Natural killer cell (primary cell): ENCODE measurements at regions not wholly inside any gene's neighbourhood (a gene's known extent, or its start where the extent isn't known, plus 50 kb on each side); places are given as distances from the start of the nearest gene placed in this dataset.

Experiments
- ATAC-seq, 3 donors: fragments of 150-1000 bp in 2 of 3; fragments of 200-7000 bp in 1 of 3; cut with Tn5 transposase; 1 replicate in 1 of 3; 2 replicates in 2 of 3; pipeline ENCODE4 v1.10.0; 2021; ENCODE audit warnings: mild to moderate bottlenecking in 2 of 3, moderate library complexity in 2 of 3
- DNase-seq, 2 donors: peaks; one replicate each; pipeline versions ENCODE4 v3.0.0 to v3.0.0-alpha.2; 2013 to 2021; ENCODE audit warnings: mixed read lengths in 1 of 2
- H3K27ac ChIP-seq: one replicate; pipeline ENCODE4 v1.5.1; 2013; ENCODE audit warnings: mild to moderate bottlenecking, low read length
- H3K27me3 ChIP-seq: one replicate; pipeline ENCODE4 v1.6.1; 2013; ENCODE audit warnings: low read length; ENCODE audit not compliant: control insufficient read depth, insufficient read depth
- H3K36me3 ChIP-seq: one replicate; pipeline ENCODE4 v1.6.1; 2013; ENCODE audit warnings: low read length; ENCODE audit not compliant: control insufficient read depth, insufficient read depth
- H3K4me1 ChIP-seq: one replicate; pipeline ENCODE4 v1.6.1; 2013; ENCODE audit warnings: low read length; ENCODE audit not compliant: control insufficient read depth, insufficient read depth
- H3K4me3 ChIP-seq: one replicate; pipeline ENCODE4 v1.5.1; 2013; ENCODE audit warnings: low read length
- H3K9me3 ChIP-seq: one replicate; pipeline ENCODE4 v1.6.1; 2013; ENCODE audit warnings: low read length; ENCODE audit not compliant: control insufficient read depth, insufficient read depth
- H3K27ac Mint-ChIP-seq, 2 donors: one replicate each; pipeline ENCODE4 v1.8.0; 2022; ENCODE audit warnings: mild to moderate bottlenecking in 2 of 2, mixed read lengths in 2 of 2, moderate library complexity in 1 of 2
- H3K27me3 Mint-ChIP-seq, 2 donors: one replicate each; pipeline ENCODE4 v1.8.0; 2022; ENCODE audit warnings: low read depth in 2 of 2, mixed read lengths in 2 of 2
- H3K36me3 Mint-ChIP-seq: one replicate; pipeline ENCODE4 v1.8.0; 2022; ENCODE audit warnings: mixed read lengths
- H3K4me1 Mint-ChIP-seq, 2 donors: one replicate each; pipeline ENCODE4 v1.8.0; 2022; ENCODE audit warnings: mixed read lengths in 2 of 2
- H3K4me3 Mint-ChIP-seq: one replicate; pipeline ENCODE4 v1.8.0; 2022; ENCODE audit warnings: mild to moderate bottlenecking, moderate library complexity, mixed read lengths
- H3K9me3 Mint-ChIP-seq, 2 donors: one replicate each; pipeline ENCODE4 v1.8.0; 2022; ENCODE audit warnings: mixed read lengths in 2 of 2
- WGBS: methylation state at CpG from one replicate; pipeline ENCODE4 v1.1.7; 2013; ENCODE audit warnings: missing lambda C conversion rate; ENCODE audit not compliant: insufficient coverage; 5-methylcytosine and 5-hydroxymethylcytosine counted together
- intact Hi-C: fragments of 100-400 bp; cut with micrococcal nuclease; formaldehyde crosslinking; loops from one replicate; pipeline ENCODE4 v1.14.2; 2022
- TF ChIP-seq, protein P1 (sequence below): fragments of 200-600 bp; IDR thresholded peaks from one replicate; pipeline ENCODE4 v1.8.0; 2022; ENCODE audit warnings: antibody characterized with exemption

- no peaks in the 10 kb centered on the region for H3K36me3 ChIP-seq
- no peaks in the 10 kb centered on the region for H3K27me3 ChIP-seq
- no peaks in the 10 kb centered on the region for H3K4me1 Mint-ChIP-seq
- no peak overlapping the region for H3K27ac Mint-ChIP-seq
- TF ChIP-seq, protein P1, sequence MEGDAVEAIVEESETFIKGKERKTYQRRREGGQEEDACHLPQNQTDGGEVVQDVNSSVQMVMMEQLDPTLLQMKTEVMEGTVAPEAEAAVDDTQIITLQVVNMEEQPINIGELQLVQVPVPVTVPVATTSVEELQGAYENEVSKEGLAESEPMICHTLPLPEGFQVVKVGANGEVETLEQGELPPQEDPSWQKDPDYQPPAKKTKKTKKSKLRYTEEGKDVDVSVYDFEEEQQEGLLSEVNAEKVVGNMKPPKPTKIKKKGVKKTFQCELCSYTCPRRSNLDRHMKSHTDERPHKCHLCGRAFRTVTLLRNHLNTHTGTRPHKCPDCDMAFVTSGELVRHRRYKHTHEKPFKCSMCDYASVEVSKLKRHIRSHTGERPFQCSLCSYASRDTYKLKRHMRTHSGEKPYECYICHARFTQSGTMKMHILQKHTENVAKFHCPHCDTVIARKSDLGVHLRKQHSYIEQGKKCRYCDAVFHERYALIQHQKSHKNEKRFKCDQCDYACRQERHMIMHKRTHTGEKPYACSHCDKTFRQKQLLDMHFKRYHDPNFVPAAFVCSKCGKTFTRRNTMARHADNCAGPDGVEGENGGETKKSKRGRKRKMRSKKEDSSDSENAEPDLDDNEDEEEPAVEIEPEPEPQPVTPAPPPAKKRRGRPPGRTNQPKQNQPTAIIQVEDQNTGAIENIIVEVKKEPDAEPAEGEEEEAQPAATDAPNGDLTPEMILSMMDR: no peak
- DNase-seq (no peak), ATAC-seq (no peak)
- intact Hi-C loops: no loop called here
- H3K9me3 ChIP-seq: peaks cover 2% of the 10 kb centered on the region
- H3K4me1 ChIP-seq: no peaks in the 10 kb centered on the region
- no peak overlapping the region for H3K4me3 Mint-ChIP-seq
- H3K9me3 Mint-ChIP-seq: peaks cover 17 to 22% of the 10 kb centered on the region in 2 donors
- H3K27me3 Mint-ChIP-seq: no peaks in the 10 kb centered on the region
- no peak overlapping the region for H3K27ac ChIP-seq
- no peaks in the 10 kb centered on the region for H3K36me3 Mint-ChIP-seq
- no peak overlapping the region for H3K4me3 ChIP-seq
- 91% methylated on average over 5 of the region's 5 CpGs for WGBS
These were observed 205.1 kb downstream of the SOX11 start for GRCh38 chr2:5897249-5897648.

DNA sequence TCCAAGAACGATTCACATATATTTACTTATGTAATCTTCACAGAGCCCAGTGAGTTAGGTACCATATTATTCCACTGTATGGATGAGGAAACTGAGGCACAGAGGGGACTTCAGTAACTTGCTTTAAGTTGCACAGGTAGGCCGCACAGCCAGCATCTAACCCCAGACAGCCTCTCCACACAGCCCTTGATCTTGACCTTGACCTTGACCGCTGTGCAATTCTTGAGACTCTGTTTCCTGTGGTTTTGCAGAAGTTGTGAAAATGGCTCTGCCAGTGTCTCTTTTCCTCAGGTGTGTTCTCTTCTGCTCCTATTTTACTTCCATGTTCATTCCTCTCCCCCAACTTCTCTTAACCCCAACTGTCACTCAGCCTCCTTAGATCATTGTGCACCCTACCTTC, 206.5 kb downstream of the SOX11 start:
- no peak overlapping the region for H3K27ac Mint-ChIP-seq
- Histone ChIP-seq H3K27ac (no peak overlapping the region), H3K4me1 (no peaks in the 10 kb centered on the region), H3K4me3 (no peak overlapping the region), H3K9me3 (peaks cover 2% of the 10 kb centered on the region), H3K27me3 (no peaks in the 10 kb centered on the region), H3K36me3 (no peaks in the 10 kb centered on the region)
- H3K9me3 Mint-ChIP-seq: peaks cover 14 to 20% of the 10 kb centered on the region in 2 donors
- WGBS: 85% methylated on average over 2 of the region's 3 CpGs
- intact Hi-C loops: no loop called here
- no peaks in the 10 kb centered on the region for H3K4me1 Mint-ChIP-seq
- ATAC-seq: no peak
- no peaks in the 10 kb centered on the region for H3K27me3 Mint-ChIP-seq
- no peaks in the 10 kb centered on the region for H3K36me3 Mint-ChIP-seq
- TF ChIP-seq, protein P1: no peak
- no peak for DNase-seq
- no peak overlapping the region for H3K4me3 Mint-ChIP-seq

DNA sequence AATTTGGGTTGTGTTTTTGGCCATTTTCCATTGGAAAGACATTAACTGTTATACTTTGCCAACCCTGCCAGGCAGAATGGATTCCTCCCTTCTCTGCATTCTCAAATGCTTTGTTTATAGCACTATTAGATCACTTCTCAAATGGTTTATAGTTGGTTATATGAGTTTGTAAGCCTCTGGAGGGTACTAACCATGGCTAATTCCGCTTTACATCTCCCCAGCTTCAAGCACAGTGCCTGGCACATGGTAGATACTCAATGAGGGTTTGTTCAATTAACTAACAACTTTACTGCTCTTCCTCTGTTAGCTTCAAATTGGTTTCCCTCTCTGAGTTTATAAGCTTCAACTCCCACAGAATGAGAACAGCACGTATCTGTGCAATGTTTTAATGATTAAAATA, 213.5 kb downstream of the SOX11 start:
- Mint-ChIP-seq H3K27me3 (no peaks in the 10 kb centered on the region), H3K36me3 (no peaks in the 10 kb centered on the region), H3K4me1 (no peaks in the 10 kb centered on the region), H3K9me3 (peaks cover 6 to 14% of the 10 kb centered on the region in 2 donors), H3K4me3 (no peak overlapping the region), H3K27ac (no peak overlapping the region)
- Histone ChIP-seq H3K4me3 (no peak overlapping the region), H3K4me1 (no peaks in the 10 kb centered on the region), H3K27ac (no peak overlapping the region), H3K27me3 (no peaks in the 10 kb centered on the region), H3K9me3 (no peaks in the 10 kb centered on the region), H3K36me3 (no peaks in the 10 kb centered on the region)
- TF ChIP-seq, protein P1: no peak
- intact Hi-C loops: no loop called here
- WGBS: 100% methylated on average over 1 of the region's 2 CpGs
- ATAC-seq (no peak), DNase-seq (no peak)

GRCh38 chr2:5908071-5908470, 215.9 kb downstream of the SOX11 start:
- H3K9me3 Mint-ChIP-seq: peaks cover 7 to 14% of the 10 kb centered on the region in 2 donors
- no peaks in the 10 kb centered on the region for H3K4me1 Mint-ChIP-seq
- H3K4me3 Mint-ChIP-seq: no peak overlapping the region
- H3K9me3 ChIP-seq: no peaks in the 10 kb centered on the region
- no peak for ATAC-seq
- no peaks in the 10 kb centered on the region for H3K36me3 Mint-ChIP-seq
- no peaks in the 10 kb centered on the region for H3K27me3 ChIP-seq
- H3K4me3 ChIP-seq: no peak overlapping the region
- no peak overlapping the region for H3K27ac Mint-ChIP-seq
- intact Hi-C loops: no loop called here
- TF ChIP-seq, protein P1: no peak
- no peaks in the 10 kb centered on the region for H3K36me3 ChIP-seq
- H3K27me3 Mint-ChIP-seq: no peaks in the 10 kb centered on the region
- 91% methylated on average over 1 of the region's 2 CpGs for WGBS
- no peak overlapping the region for H3K27ac ChIP-seq
- H3K4me1 ChIP-seq: no peaks in the 10 kb centered on the region
- no peak for DNase-seq
